HEK293T (cell line): ENCODE measurements at regions not wholly inside any gene's neighbourhood (a gene's known extent, or its start where the extent isn't known, plus 50 kb on each side); places are given as distances from the start of the nearest gene placed in this dataset.

ENCODE experiments used
- ARNT ChIP-seq: fragments of 450-650 bp; IDR thresholded peaks from 2 replicates; pipeline ENCODE4 v1.6.1; 2017; ENCODE audit warnings: mild to moderate bottlenecking
- BHLHE40 ChIP-seq: fragments of 450-650 bp; IDR thresholded peaks from 2 replicates; pipeline ENCODE4 v1.6.1; 2016; ENCODE audit warnings: mild to moderate bottlenecking, moderate library complexity, borderline replicate concordance
- ELF4 ChIP-seq: fragments of 450-650 bp; IDR thresholded peaks from 2 replicates; pipeline ENCODE4 v1.6.1; 2017; ENCODE audit warnings: antibody characterized with exemption
- FOXA1 ChIP-seq: fragments of 450-650 bp; IDR thresholded peaks from 2 replicates; pipeline ENCODE4 v1.6.1; 2016; ENCODE audit warnings: mild to moderate bottlenecking
- FOXM1 ChIP-seq: fragments of 450-650 bp; IDR thresholded peaks from 2 replicates; pipeline ENCODE4 v1.6.1; 2017; ENCODE audit warnings: mild to moderate bottlenecking, borderline replicate concordance
- L3MBTL2 ChIP-seq: fragments of 450-650 bp; conservative IDR thresholded peaks from 2 replicates; pipeline ENCODE4 v1.6.1; 2016; ENCODE audit warnings: mild to moderate bottlenecking
- LEF1 ChIP-seq: fragments of 450-650 bp; IDR thresholded peaks from 2 replicates; pipeline ENCODE4 v1.6.1; 2017; ENCODE audit warnings: mild to moderate bottlenecking, borderline replicate concordance
- NFRKB ChIP-seq: fragments of 450-650 bp; IDR thresholded peaks from 2 replicates; pipeline ENCODE4 v1.6.1; 2016; ENCODE audit warnings: mild to moderate bottlenecking, moderate library complexity
- PKNOX1 ChIP-seq: fragments of 450-650 bp; IDR thresholded peaks from 2 replicates; pipeline ENCODE4 v1.6.1; 2016
- SP1 ChIP-seq: fragments of 450-650 bp; IDR thresholded peaks from 2 replicates; pipeline ENCODE4 v1.6.1; 2017
- SUZ12 ChIP-seq: fragments of 450-650 bp; IDR thresholded peaks from 2 replicates; pipeline ENCODE4 v1.6.1; 2016; ENCODE audit warnings: mild to moderate bottlenecking
- TARDBP ChIP-seq: fragments of 450-650 bp; IDR thresholded peaks from 2 replicates; pipeline ENCODE4 v1.6.1; 2016
- ZNF384 ChIP-seq: fragments of 450-650 bp; IDR thresholded peaks from 2 replicates; pipeline ENCODE4 v1.6.1; 2016

- TF ChIP-seq FOXM1 (no peak), SP1 (no peak), ELF4 (no peak), SUZ12 (no peak), L3MBTL2 (no peak), TARDBP (no peak), FOXA1 (no peak), ARNT (no peak), NFRKB (no peak), PKNOX1 (no peak), BHLHE40 (no peak), LEF1 (no peak), ZNF384 (no peak)
These were observed 668.9 kb downstream of the TFAP2A start for GRCh38 chr6:9745966-9746365.
